ENCODE measurements at regions not wholly inside any gene's neighbourhood (a gene's known extent, or its start where the extent isn't known, plus 50 kb on each side); places are given as distances from the start of the nearest gene placed in this dataset.

- POLR2A ChIA-PET = no interaction called here
- TF ChIP-seq TCF7L2 (IDR thresholded peaks at IDR 0.05; ENCODE audit: low read depth, low read length) (no peak), CTCF (IDR thresholded peaks at IDR 0.05) (no peak), REST (IDR thresholded peaks at IDR 0.05; ENCODE audit: insufficient read depth in 1 of 2, low read depth in 2 of 2, low read length in 1 of 2) (no peak), SIN3A (IDR thresholded peaks at IDR 0.05; ENCODE audit: borderline replicate concordance, insufficient read depth, low read depth, low read length) (no peak), POLR2AphosphoS5 (IDR thresholded peaks at IDR 0.05; ENCODE audit: low read depth, low read length) (no peak)
Measured at GRCh38 chr11:38543311-38543710, 1945.3 kb upstream of the RAG2 start.

GRCh38 chr11:38538866-38539680 is 1941.0 kb upstream of the RAG2 start:
- TF ChIP-seq SIN3A (IDR thresholded peaks at IDR 0.05; ENCODE audit: borderline replicate concordance, insufficient read depth, low read depth, low read length) = no peak
- TF ChIP-seq CTCF (IDR thresholded peaks at IDR 0.05) = no peak
- TF ChIP-seq POLR2AphosphoS5 (IDR thresholded peaks at IDR 0.05; ENCODE audit: low read depth, low read length) = no peak
- TF ChIP-seq TCF7L2 (IDR thresholded peaks at IDR 0.05; ENCODE audit: low read depth, low read length) = no peak
- TF ChIP-seq REST (IDR thresholded peaks at IDR 0.05; ENCODE audit: insufficient read depth in 1 of 2, low read depth in 2 of 2, low read length in 1 of 2) = no peak
- no TSS peak for BruUV-seq (replicated peaks)
- Histone ChIP-seq H3K4me1 (ENCODE audit: control insufficient read depth, insufficient read depth, low read length) (no peaks in the 10 kb centered on the region), H3K27ac (ENCODE audit: low read length) (no peak overlapping the region), H3K4me3 (ENCODE audit: low read depth in 2 of 2, low read length in 2 of 2) (no peak overlapping the region), H3K36me3 (ENCODE audit: control insufficient read depth, insufficient read depth, low read length) (no peaks in the 10 kb centered on the region), H3K9me3 (ENCODE audit: control insufficient read depth, insufficient read depth, low read depth, low read length) (no peaks in the 10 kb centered on the region), H3K27me3 (ENCODE audit: control insufficient read depth, insufficient read depth, low read length) (no peaks in the 10 kb centered on the region)
- DNase-seq (ENCODE audit: low read depth, low spot score) (no peak), ATAC-seq (no peak)
- in situ Hi-C loops (cut with HindIII; ENCODE audit: low pct_unique_long_range_greater_than_20kb, low sequenced_read_pairs) = no loop called here
- CTCF ChIA-PET = no interaction called here
- intact Hi-C loops (cut with micrococcal nuclease; ENCODE audit: unreplicated experiment) = no loop called here
- POLR2A ChIA-PET = no interaction called here

More at GRCh38 chr11:38543311-38543710, 1945.3 kb upstream of the RAG2 start:
- DNase-seq (ENCODE audit: low read depth, low spot score) (no peak), ATAC-seq (no peak)
- H3K36me3 ChIP-seq (ENCODE audit: control insufficient read depth, insufficient read depth, low read length) = no peaks in the 10 kb centered on the region
- intact Hi-C loops (cut with micrococcal nuclease; ENCODE audit: unreplicated experiment) = no loop called here
- no peaks in the 10 kb centered on the region for H3K27me3 ChIP-seq (ENCODE audit: control insufficient read depth, insufficient read depth, low read length)
- CTCF ChIA-PET = no interaction called here
- H3K9me3 ChIP-seq (ENCODE audit: control insufficient read depth, insufficient read depth, low read depth, low read length) = no peaks in the 10 kb centered on the region
- in situ Hi-C loops (cut with HindIII; ENCODE audit: low pct_unique_long_range_greater_than_20kb, low sequenced_read_pairs) = no loop called here
- no peak overlapping the region for H3K4me3 ChIP-seq (ENCODE audit: low read depth in 2 of 2, low read length in 2 of 2)
- no peak overlapping the region for H3K27ac ChIP-seq (ENCODE audit: low read length)
- no TSS peak for BruUV-seq (replicated peaks)
- no peaks in the 10 kb centered on the region for H3K4me1 ChIP-seq (ENCODE audit: control insufficient read depth, insufficient read depth, low read length)

All from Panc1 (cell line).